NCI-H2196 (cell line): ENCODE measurements at regions not wholly inside any gene's neighbourhood (a gene's known extent, or its start where the extent isn't known, plus 50 kb on each side); places are given as distances from the start of the nearest gene placed in this dataset.

Experiments
- DNase-seq: peaks from one replicate; lab custom pipeline; 2025; ENCODE audit not compliant: unreplicated experiment; lab: John Stamatoyannopoulos, UW

- DNase-seq: no peak
Observed at GRCh38 chr2:45337481-45337880, 273.6 kb downstream of the SRBD1 start.

- no peak for DNase-seq
Observed at GRCh38 chr2:45334205-45334604, 276.9 kb downstream of the SRBD1 start.

GRCh38 chr2:45332567-45332966, 278.5 kb downstream of the SRBD1 start:
- DNase-seq: no peak

- DNase-seq: no peak
Observed at GRCh38 chr2:45332094-45332493, 279.0 kb downstream of the SRBD1 start.

- no peak for DNase-seq
Observed at GRCh38 chr2:45331410-45331786, 279.7 kb downstream of the SRBD1 start.

- peak; percentile 85 for DNase-seq
Observed at GRCh38 chr2:45330637-45331409, 280.2 kb downstream of the SRBD1 start.

- DNase-seq: no peak
Observed at GRCh38 chr2:45330108-45330507, 281.0 kb downstream of the SRBD1 start.

- peak; percentile 58 for DNase-seq
Observed at GRCh38 chr2:45329045-45329677, 281.9 kb downstream of the SRBD1 start.

- DNase-seq: no peak
Observed at GRCh38 chr2:45328264-45328870, 282.7 kb downstream of the SRBD1 start.

GRCh38 chr2:45323344-45323743, 287.7 kb downstream of the SRBD1 start:
- DNase-seq: no peak

GRCh38 chr2:45320956-45321355, 290.1 kb downstream of the SRBD1 start:
- no peak for DNase-seq

GRCh38 chr2:45319683-45320455, 291.2 kb downstream of the SRBD1 start:
- no peak for DNase-seq

- no peak for DNase-seq
Observed at GRCh38 chr2:45318686-45319085, 292.4 kb downstream of the SRBD1 start.

- DNase-seq: no peak
Observed at GRCh38 chr2:45316576-45317338, 294.3 kb downstream of the SRBD1 start.

GRCh38 chr2:45315861-45316260, 295.2 kb downstream of the SRBD1 start:
- DNase-seq: no peak

GRCh38 chr2:45312275-45312674, 298.8 kb downstream of the SRBD1 start:
- no peak for DNase-seq

- no peak for DNase-seq
Observed at GRCh38 chr2:45311559-45311958, 299.5 kb downstream of the SRBD1 start.

GRCh38 chr2:45307147-45307546, 297.9 kb upstream of the SIX2 start:
- DNase-seq: no peak

GRCh38 chr2:45305599-45305998, 296.3 kb upstream of the SIX2 start:
- DNase-seq: no peak

- no peak for DNase-seq
Observed at GRCh38 chr2:45303417-45304202, 294.4 kb upstream of the SIX2 start.
